ENCODE measurements at regions not wholly inside any gene's neighbourhood (a gene's known extent, or its start where the extent isn't known, plus 50 kb on each side); places are given as distances from the start of the nearest gene placed in this dataset.

DNA sequence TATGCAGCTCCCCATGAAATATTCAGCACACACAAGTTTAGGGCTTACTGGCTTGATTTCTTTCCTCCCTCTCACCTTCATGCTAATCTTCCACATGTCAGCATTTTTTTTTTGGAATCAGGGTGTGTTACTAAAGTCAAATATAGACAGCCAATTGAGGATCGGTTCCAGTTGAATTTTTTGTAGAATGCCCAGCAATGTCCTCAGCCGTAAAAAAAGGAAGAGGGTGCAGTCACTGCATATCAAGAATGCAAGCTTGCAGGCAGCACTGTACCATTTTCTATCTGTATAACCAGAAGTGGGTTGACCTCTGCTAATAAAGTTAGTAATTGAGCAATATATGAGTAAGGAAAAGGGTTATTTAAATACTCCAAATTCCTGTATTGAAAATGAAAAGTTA lies 51.4 kb upstream of the CHMP2B start:
- H3K27me3 ChIP-seq: no peaks in the 10 kb centered on the region
- peak in 1 of 2 donors; percentile 10 for DNase-seq (ENCODE audit: low read depth in 1 of 2, low spot score in 1 of 2)
- H3K27ac ChIP-seq: no peak overlapping the region
- no peaks in the 10 kb centered on the region for H3K9me3 ChIP-seq (ENCODE audit: low read depth)
- TF ChIP-seq CTCF (IDR thresholded peaks at IDR 0.05; ENCODE audit: low read depth, low read length): no peak
- no peaks in the 10 kb centered on the region for H3K36me3 ChIP-seq
- no peak overlapping the region for H3K4me3 ChIP-seq
- H3K4me1 ChIP-seq (ENCODE audit: low read depth): no peaks in the 10 kb centered on the region

DNA sequence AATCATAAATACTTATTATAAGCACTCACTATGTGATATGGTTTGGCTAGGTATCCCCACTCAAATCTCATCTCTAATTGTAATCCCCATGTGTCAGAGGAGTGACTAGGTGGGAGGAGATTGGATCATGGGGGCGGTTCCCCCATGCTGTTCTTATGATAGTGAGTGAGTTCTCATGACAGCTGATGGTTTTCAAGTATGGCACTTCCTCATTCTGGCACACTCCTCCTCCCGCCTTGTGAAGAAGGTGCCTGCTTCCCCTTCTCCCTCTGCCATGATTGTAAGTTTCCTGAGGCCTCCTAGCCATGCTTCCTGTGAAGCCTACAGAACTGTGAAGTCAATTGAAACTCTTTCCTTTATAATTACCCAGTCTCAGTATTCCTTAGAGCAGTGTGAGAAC lies 53.3 kb upstream of the CHMP2B start:
- no peaks in the 10 kb centered on the region for H3K36me3 ChIP-seq
- H3K4me1 ChIP-seq (ENCODE audit: low read depth): no peaks in the 10 kb centered on the region
- DNase-seq (ENCODE audit: low read depth in 1 of 2, low spot score in 1 of 2): no peak
- no peak overlapping the region for H3K4me3 ChIP-seq
- TF ChIP-seq CTCF (IDR thresholded peaks at IDR 0.05; ENCODE audit: low read depth, low read length): no peak
- H3K27me3 ChIP-seq: no peaks in the 10 kb centered on the region
- no peaks in the 10 kb centered on the region for H3K9me3 ChIP-seq (ENCODE audit: low read depth)
- no peak overlapping the region for H3K27ac ChIP-seq

- Histone ChIP-seq H3K9me3 (ENCODE audit: low read depth) (no peaks in the 10 kb centered on the region), H3K27me3 (no peaks in the 10 kb centered on the region), H3K36me3 (no peaks in the 10 kb centered on the region), H3K4me1 (ENCODE audit: low read depth) (no peaks in the 10 kb centered on the region), H3K4me3 (no peak overlapping the region), H3K27ac (no peak overlapping the region)
- peak in 1 of 2 donors; percentile 19 for DNase-seq (ENCODE audit: low read depth in 1 of 2, low spot score in 1 of 2)
- TF ChIP-seq CTCF (IDR thresholded peaks at IDR 0.05; ENCODE audit: low read depth, low read length): no peak
Measured at GRCh38 chr3:87173071-87173470, 54.0 kb upstream of the CHMP2B start.

GRCh38 chr3:87167628-87168456 lies 59.3 kb upstream of the CHMP2B start:
- peak; percentile 62 for TF ChIP-seq CTCF (IDR thresholded peaks at IDR 0.05; ENCODE audit: low read depth, low read length)
- no peaks in the 10 kb centered on the region for H3K27me3 ChIP-seq
- no peaks in the 10 kb centered on the region for H3K9me3 ChIP-seq (ENCODE audit: low read depth)
- no peak overlapping the region for H3K4me3 ChIP-seq
- DNase-seq (ENCODE audit: low read depth in 1 of 2, low spot score in 1 of 2): peak; percentile 42 to 72
- no peak overlapping the region for H3K27ac ChIP-seq
- H3K4me1 ChIP-seq (ENCODE audit: low read depth): no peaks in the 10 kb centered on the region
- no peaks in the 10 kb centered on the region for H3K36me3 ChIP-seq

DNA sequence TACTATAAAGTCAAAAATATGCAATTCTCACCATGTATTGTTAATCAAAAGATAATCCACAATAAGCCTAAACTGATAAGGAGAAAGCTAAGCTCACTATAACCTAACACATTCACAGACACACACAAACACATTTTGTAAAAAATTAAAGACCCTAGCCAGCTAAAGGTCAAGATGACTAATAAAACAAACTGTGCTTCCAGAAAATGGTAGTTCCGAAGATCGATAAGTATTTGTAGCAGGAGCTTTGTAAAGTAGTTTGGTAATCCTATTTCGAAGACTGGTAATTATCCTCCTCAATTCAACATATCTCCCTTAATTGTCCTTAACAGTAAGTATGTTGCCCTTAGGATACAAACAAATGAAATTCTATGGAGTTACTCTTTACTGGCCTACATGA lies 62.9 kb upstream of the CHMP2B start:
- H3K27me3 ChIP-seq: no peaks in the 10 kb centered on the region
- TF ChIP-seq CTCF (IDR thresholded peaks at IDR 0.05; ENCODE audit: low read depth, low read length): no peak
- H3K36me3 ChIP-seq: no peaks in the 10 kb centered on the region
- DNase-seq (ENCODE audit: low read depth in 1 of 2, low spot score in 1 of 2): no peak
- no peaks in the 10 kb centered on the region for H3K9me3 ChIP-seq (ENCODE audit: low read depth)
- no peak overlapping the region for H3K27ac ChIP-seq
- H3K4me1 ChIP-seq (ENCODE audit: low read depth): no peaks in the 10 kb centered on the region
- H3K4me3 ChIP-seq: no peak overlapping the region

Data from cardiac muscle cell (in vitro differentiated cells and primary cell).